Transverse colon (tissue), 4 donors: ENCODE measurements at regions not wholly inside any gene's neighbourhood (a gene's known extent, or its start where the extent isn't known, plus 50 kb on each side); places are given as distances from the start of the nearest gene placed in this dataset.

Experiments used
- DNase-seq: peaks from one replicate; pipeline ENCODE4 v3.0.0-alpha.2; 2019
- H3K27ac ChIP-seq, 4 donors: fragments of 200-600 bp; sonication (generic); 2 replicates each; pipeline ENCODE4 v1.5.1; 2016 to 2018; ENCODE audit warnings: inconsistent platforms in 4 of 4
- H3K27me3 ChIP-seq: fragments of 200-600 bp; sonication (generic); 2 replicates; pipeline ENCODE4 v1.5.1; 2017; ENCODE audit warnings: inconsistent platforms
- H3K36me3 ChIP-seq, 4 donors: fragments of 200-600 bp; sonication (generic); 2 replicates each; pipeline ENCODE4 v1.5.1; 2017 to 2019; ENCODE audit warnings: inconsistent platforms in 4 of 4
- H3K4me1 ChIP-seq, 4 donors: fragments of 200-600 bp; sonication (generic); 2 replicates each; pipeline ENCODE4 v1.5.1; 2017 to 2020; ENCODE audit warnings: inconsistent platforms in 4 of 4
- H3K4me3 ChIP-seq, 4 donors: fragments of 200-600 bp; sonication (generic); 1 replicate in 1 of 4; 2 replicates in 3 of 4; pipeline versions ENCODE4 v1.5.1 to v1.6.1; 2017 to 2019; ENCODE audit warnings: inconsistent platforms in 4 of 4
- H3K9me3 ChIP-seq, 2 donors: fragments of 200-600 bp; sonication (generic); 2 replicates each; pipeline ENCODE4 v1.5.1; 2017 to 2019; ENCODE audit warnings: inconsistent platforms in 2 of 2
- EP300 ChIP-seq: sonication (generic); formaldehyde crosslinking; IDR thresholded peaks from one replicate; pipeline ENCODE4 v1.6.1; 2017; ENCODE audit warnings: antibody characterized with exemption, low read depth
- POLR2A ChIP-seq: fragments of 450-650 bp; IDR thresholded peaks from one replicate; pipeline ENCODE4 v1.6.1; 2016; ENCODE audit warnings: antibody characterized with exemption, mild to moderate bottlenecking, moderate library complexity
- POLR2AphosphoS5 ChIP-seq, 3 donors: sonication (generic); formaldehyde crosslinking; IDR thresholded peaks; one replicate each; pipeline ENCODE4 v1.6.1; 2016; ENCODE audit warnings: antibody characterized with exemption in 3 of 3
- WGBS, 2 donors: methylation state at CpG; one replicate each; pipeline ENCODE4 v1.1.5; 2018; ENCODE audit warnings: low coverage in 1 of 2; 5-methylcytosine and 5-hydroxymethylcytosine counted together
- in situ Hi-C, 4 donors: fragments of 200-750 bp; cut with MboI; loops; one replicate each; pipeline versions ENCODE4 v1.15.0 to v1.15.1; 2017; ENCODE audit warnings: low sequenced_read_pairs in 3 of 4, low pct_ligation_motif_present in 1 of 4, low pct_unique_long_range_greater_than_20kb in 1 of 4
- intact Hi-C: fragments of 100-400 bp; cut with DNase I; formaldehyde crosslinking; loops from one replicate; pipeline ENCODE4 v1.15.1; 2023; ENCODE audit warnings: low total_unique reads
- TF ChIP-seq, protein P1 (sequence below), 5 experiments: fragments of 200-600 bp in 3 of 5; fragments of 450-650 bp in 2 of 5; sonication (generic) in 3 of 5; IDR thresholded peaks; 1 replicate in 2 of 5; 2 replicates in 3 of 5; pipeline ENCODE4 v1.5.1; 2016 to 2017; ENCODE audit warnings: antibody characterized with exemption in 5 of 5, inconsistent platforms in 3 of 5, mild to moderate bottlenecking in 2 of 5, moderate library complexity in 1 of 5

DNA sequence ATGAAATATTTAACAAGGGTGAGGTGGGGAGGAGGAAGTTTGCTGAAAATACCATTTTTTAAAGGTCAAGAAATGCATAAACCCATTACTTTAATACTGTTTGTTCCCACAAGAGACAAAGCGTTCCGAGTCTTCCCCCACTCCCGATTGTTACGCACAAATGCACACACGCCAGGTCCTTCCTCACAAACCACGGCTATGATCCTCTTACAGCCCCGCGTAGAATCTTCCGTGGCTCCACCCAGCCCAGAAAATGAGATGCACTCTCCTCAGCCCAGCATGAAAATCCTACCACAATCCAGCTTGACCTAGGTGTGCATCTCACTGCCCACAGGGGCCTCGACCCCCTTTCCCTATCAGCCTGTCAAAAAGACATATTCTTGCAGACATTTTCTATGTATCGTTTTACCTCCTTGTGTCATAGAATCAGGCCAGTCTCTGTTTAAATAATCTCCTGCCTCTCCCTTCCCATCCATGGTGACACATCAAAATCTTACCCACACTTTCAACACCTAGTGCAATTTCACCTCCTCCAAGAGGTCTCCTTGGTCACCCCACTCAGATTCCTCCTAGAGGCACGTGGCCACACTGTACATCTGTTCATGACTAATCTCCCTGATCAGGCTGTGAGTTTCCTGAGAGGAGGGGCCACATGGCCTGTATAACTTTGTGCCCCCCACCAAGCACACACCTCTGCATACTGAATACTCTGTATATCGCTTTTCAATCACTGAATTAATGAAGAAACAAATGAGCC, 491.0 kb upstream of the KLHL29 start:
- H3K27me3 ChIP-seq = no peaks in the 10 kb centered on the region
- TF ChIP-seq, protein P1, sequence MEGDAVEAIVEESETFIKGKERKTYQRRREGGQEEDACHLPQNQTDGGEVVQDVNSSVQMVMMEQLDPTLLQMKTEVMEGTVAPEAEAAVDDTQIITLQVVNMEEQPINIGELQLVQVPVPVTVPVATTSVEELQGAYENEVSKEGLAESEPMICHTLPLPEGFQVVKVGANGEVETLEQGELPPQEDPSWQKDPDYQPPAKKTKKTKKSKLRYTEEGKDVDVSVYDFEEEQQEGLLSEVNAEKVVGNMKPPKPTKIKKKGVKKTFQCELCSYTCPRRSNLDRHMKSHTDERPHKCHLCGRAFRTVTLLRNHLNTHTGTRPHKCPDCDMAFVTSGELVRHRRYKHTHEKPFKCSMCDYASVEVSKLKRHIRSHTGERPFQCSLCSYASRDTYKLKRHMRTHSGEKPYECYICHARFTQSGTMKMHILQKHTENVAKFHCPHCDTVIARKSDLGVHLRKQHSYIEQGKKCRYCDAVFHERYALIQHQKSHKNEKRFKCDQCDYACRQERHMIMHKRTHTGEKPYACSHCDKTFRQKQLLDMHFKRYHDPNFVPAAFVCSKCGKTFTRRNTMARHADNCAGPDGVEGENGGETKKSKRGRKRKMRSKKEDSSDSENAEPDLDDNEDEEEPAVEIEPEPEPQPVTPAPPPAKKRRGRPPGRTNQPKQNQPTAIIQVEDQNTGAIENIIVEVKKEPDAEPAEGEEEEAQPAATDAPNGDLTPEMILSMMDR (IDR thresholded peaks at IDR 0.05) = no peak
- TF ChIP-seq EP300 (no peak), POLR2AphosphoS5 (IDR thresholded peaks at IDR 0.05) (no peak), POLR2A (no peak)
- H3K4me3 ChIP-seq = no peak overlapping the region
- no peaks in the 10 kb centered on the region for H3K4me1 ChIP-seq
- H3K36me3 ChIP-seq = no peaks in the 10 kb centered on the region
- intact Hi-C loops (no loop called here), in situ Hi-C loops (no loop called here)
- DNase-seq = no peak
- WGBS, 2 donors = 62 to 72% methylated on average over 6 to 13 of the region's 13 CpGs
- H3K27ac ChIP-seq = no peak overlapping the region
- H3K9me3 ChIP-seq = no peaks in the 10 kb centered on the region

DNA sequence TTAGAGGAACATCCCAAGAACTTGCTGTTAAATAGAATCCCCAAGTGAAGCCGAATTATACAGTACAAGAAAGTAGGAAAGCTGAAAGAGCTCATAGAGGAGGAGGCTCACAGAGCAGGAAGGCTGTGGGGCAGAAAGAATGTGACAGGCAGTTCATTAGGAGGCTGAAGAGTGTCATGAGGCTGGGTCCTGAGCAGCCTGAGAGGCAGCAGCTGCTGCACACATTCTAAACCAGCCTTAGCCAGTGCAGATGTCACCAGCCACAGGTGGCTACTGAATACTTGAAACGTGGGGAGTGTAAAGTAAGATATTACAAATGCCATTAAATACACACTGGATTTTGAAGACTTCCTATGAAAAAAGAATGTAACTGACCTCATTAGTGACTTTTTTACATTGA, 490.2 kb upstream of the KLHL29 start:
- Histone ChIP-seq H3K27me3 (no peaks in the 10 kb centered on the region), H3K4me3 (no peak overlapping the region), H3K36me3 (no peaks in the 10 kb centered on the region), H3K9me3 (no peaks in the 10 kb centered on the region), H3K27ac (no peak overlapping the region), H3K4me1 (no peaks in the 10 kb centered on the region)
- TF ChIP-seq, protein P1 (IDR thresholded peaks at IDR 0.05) = no peak
- TF ChIP-seq POLR2AphosphoS5 (IDR thresholded peaks at IDR 0.05) = no peak
- TF ChIP-seq EP300 = no peak
- TF ChIP-seq POLR2A = no peak
- intact Hi-C loops (no loop called here), in situ Hi-C loops (no loop called here)
- 35 to 51% methylated on average over 2 of the region's 2 CpGs for WGBS, 2 donors
- no peak for DNase-seq

DNA sequence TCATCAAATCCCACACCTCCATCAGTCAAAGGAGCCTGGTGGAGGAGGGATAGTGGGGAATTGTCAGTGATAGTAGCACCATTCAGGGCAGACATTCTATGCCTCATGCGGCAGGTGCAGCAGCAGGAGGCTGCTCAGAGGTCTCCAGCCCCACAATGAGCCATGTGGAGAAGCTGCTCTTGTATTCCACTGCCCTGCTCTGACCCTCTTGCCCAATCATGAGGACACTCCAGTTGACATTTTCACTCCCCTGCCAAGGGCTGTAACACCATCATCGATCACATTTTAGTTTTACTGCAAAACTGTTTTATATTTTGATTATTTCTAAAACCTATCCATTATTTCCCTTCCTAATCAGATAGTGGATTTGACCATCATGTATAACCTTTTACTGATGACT, 487.6 kb upstream of the KLHL29 start:
- DNase-seq = no peak
- H3K4me1 ChIP-seq = no peaks in the 10 kb centered on the region
- H3K36me3 ChIP-seq = no peaks in the 10 kb centered on the region
- H3K4me3 ChIP-seq = no peak overlapping the region
- intact Hi-C loops = no loop called here
- H3K9me3 ChIP-seq = no peaks in the 10 kb centered on the region
- TF ChIP-seq, protein P1 (IDR thresholded peaks at IDR 0.05) = no peak
- 89 to 92% methylated on average over 2 of the region's 2 CpGs for WGBS, 2 donors
- in situ Hi-C loops = no loop called here
- H3K27me3 ChIP-seq = no peaks in the 10 kb centered on the region
- H3K27ac ChIP-seq = no peak overlapping the region

DNA sequence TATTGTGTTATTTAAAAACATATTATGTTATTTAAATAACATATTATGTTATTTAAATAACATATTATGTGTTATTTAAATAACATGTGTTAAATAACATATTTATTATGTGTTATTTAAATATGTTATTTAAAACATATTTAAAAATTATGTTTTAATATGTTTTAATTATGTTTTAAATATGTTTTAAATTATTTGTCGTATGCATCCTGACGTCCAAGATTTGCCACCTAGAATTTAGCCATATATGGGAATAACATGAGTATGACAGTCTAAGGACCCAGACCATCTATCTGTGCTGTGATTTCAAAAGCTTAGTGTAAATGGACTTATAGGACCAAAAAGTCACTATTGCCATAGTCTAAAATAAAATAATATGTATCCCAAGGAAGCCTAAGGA, 484.3 kb upstream of the KLHL29 start:
- Histone ChIP-seq H3K27me3 (no peaks in the 10 kb centered on the region), H3K4me1 (no peaks in the 10 kb centered on the region), H3K9me3 (no peaks in the 10 kb centered on the region), H3K27ac (no peak overlapping the region), H3K36me3 (no peaks in the 10 kb centered on the region), H3K4me3 (no peak overlapping the region)
- no peak for TF ChIP-seq EP300
- no peak for TF ChIP-seq POLR2A
- TF ChIP-seq, protein P1 (IDR thresholded peaks at IDR 0.05) = no peak
- TF ChIP-seq POLR2AphosphoS5 (IDR thresholded peaks at IDR 0.05) = no peak
- in situ Hi-C loops (no loop called here), intact Hi-C loops (no loop called here)
- WGBS, 2 donors = 90 to 94% methylated on average over 2 of the region's 2 CpGs
- no peak for DNase-seq
